Transverse colon (tissue), 4 donors: ENCODE measurements at regions not wholly inside any gene's neighbourhood (a gene's known extent, or its start where the extent isn't known, plus 50 kb on each side); places are given as distances from the start of the nearest gene placed in this dataset.

Experiments
- DNase-seq: peaks from one replicate; pipeline ENCODE4 v3.0.0-alpha.2; 2019
- H3K27ac ChIP-seq, 4 donors: fragments of 200-600 bp; sonication (generic); 2 replicates each; pipeline ENCODE4 v1.5.1; 2016 to 2018; ENCODE audit warnings: inconsistent platforms in 4 of 4
- H3K27me3 ChIP-seq: fragments of 200-600 bp; sonication (generic); 2 replicates; pipeline ENCODE4 v1.5.1; 2017; ENCODE audit warnings: inconsistent platforms
- H3K36me3 ChIP-seq, 4 donors: fragments of 200-600 bp; sonication (generic); 2 replicates each; pipeline ENCODE4 v1.5.1; 2017 to 2019; ENCODE audit warnings: inconsistent platforms in 4 of 4
- H3K4me1 ChIP-seq, 4 donors: fragments of 200-600 bp; sonication (generic); 2 replicates each; pipeline ENCODE4 v1.5.1; 2017 to 2020; ENCODE audit warnings: inconsistent platforms in 4 of 4
- H3K4me3 ChIP-seq, 4 donors: fragments of 200-600 bp; sonication (generic); 1 replicate in 1 of 4; 2 replicates in 3 of 4; pipeline versions ENCODE4 v1.5.1 to v1.6.1; 2017 to 2019; ENCODE audit warnings: inconsistent platforms in 4 of 4
- H3K9me3 ChIP-seq, 2 donors: fragments of 200-600 bp; sonication (generic); 2 replicates each; pipeline ENCODE4 v1.5.1; 2017 to 2019; ENCODE audit warnings: inconsistent platforms in 2 of 2
- EP300 ChIP-seq: sonication (generic); formaldehyde crosslinking; IDR thresholded peaks from one replicate; pipeline ENCODE4 v1.6.1; 2017; ENCODE audit warnings: antibody characterized with exemption, low read depth
- POLR2A ChIP-seq: fragments of 450-650 bp; IDR thresholded peaks from one replicate; pipeline ENCODE4 v1.6.1; 2016; ENCODE audit warnings: antibody characterized with exemption, mild to moderate bottlenecking, moderate library complexity
- POLR2AphosphoS5 ChIP-seq, 3 donors: sonication (generic); formaldehyde crosslinking; IDR thresholded peaks; one replicate each; pipeline ENCODE4 v1.6.1; 2016; ENCODE audit warnings: antibody characterized with exemption in 3 of 3
- WGBS, 2 donors: methylation state at CpG; one replicate each; pipeline ENCODE4 v1.1.5; 2018; ENCODE audit warnings: low coverage in 1 of 2; 5-methylcytosine and 5-hydroxymethylcytosine counted together
- in situ Hi-C, 4 donors: fragments of 200-750 bp; cut with MboI; loops; one replicate each; pipeline versions ENCODE4 v1.15.0 to v1.15.1; 2017; ENCODE audit warnings: low sequenced_read_pairs in 3 of 4, low pct_ligation_motif_present in 1 of 4, low pct_unique_long_range_greater_than_20kb in 1 of 4
- intact Hi-C: fragments of 100-400 bp; cut with DNase I; formaldehyde crosslinking; loops from one replicate; pipeline ENCODE4 v1.15.1; 2023; ENCODE audit warnings: low total_unique reads
- TF ChIP-seq, protein P1 (sequence below), 5 experiments: fragments of 200-600 bp in 3 of 5; fragments of 450-650 bp in 2 of 5; sonication (generic) in 3 of 5; IDR thresholded peaks; 1 replicate in 2 of 5; 2 replicates in 3 of 5; pipeline ENCODE4 v1.5.1; 2016 to 2017; ENCODE audit warnings: antibody characterized with exemption in 5 of 5, inconsistent platforms in 3 of 5, mild to moderate bottlenecking in 2 of 5, moderate library complexity in 1 of 5

DNA sequence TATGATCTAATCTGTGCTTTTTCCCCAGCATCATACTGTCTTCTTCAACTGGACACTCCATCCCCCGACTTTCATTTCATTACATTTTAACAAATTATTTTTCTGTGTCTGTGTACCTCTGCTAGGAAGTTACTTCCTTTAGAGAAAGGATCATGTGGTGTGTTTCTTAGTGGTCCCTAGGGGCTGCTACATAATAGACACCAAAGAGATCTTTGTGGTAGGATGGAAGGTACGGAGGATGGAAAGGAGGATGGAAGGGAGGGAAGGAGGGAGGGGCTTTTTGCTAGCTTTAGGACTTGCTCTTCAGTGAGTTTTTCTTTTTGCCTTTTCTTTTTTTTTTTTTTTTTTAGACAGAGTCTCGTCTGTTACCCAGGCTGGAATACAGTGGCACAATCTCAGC, 95.7 kb downstream of the TNFAIP3 start:
- H3K27me3 ChIP-seq, result no peaks in the 10 kb centered on the region
- no peaks in the 10 kb centered on the region for H3K9me3 ChIP-seq
- no peaks in the 10 kb centered on the region for H3K36me3 ChIP-seq
- TF ChIP-seq, protein P1, sequence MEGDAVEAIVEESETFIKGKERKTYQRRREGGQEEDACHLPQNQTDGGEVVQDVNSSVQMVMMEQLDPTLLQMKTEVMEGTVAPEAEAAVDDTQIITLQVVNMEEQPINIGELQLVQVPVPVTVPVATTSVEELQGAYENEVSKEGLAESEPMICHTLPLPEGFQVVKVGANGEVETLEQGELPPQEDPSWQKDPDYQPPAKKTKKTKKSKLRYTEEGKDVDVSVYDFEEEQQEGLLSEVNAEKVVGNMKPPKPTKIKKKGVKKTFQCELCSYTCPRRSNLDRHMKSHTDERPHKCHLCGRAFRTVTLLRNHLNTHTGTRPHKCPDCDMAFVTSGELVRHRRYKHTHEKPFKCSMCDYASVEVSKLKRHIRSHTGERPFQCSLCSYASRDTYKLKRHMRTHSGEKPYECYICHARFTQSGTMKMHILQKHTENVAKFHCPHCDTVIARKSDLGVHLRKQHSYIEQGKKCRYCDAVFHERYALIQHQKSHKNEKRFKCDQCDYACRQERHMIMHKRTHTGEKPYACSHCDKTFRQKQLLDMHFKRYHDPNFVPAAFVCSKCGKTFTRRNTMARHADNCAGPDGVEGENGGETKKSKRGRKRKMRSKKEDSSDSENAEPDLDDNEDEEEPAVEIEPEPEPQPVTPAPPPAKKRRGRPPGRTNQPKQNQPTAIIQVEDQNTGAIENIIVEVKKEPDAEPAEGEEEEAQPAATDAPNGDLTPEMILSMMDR (IDR thresholded peaks at IDR 0.05), result no peak
- TF ChIP-seq POLR2AphosphoS5 (IDR thresholded peaks at IDR 0.05) (no peak), POLR2A (no peak), EP300 (no peak)
- in situ Hi-C loops (no loop called here), intact Hi-C loops (no loop called here)
- WGBS, 2 donors, result 88 to 91% methylated on average over 2 to 3 of the region's 3 CpGs
- H3K27ac ChIP-seq, result no peak overlapping the region
- H3K4me3 ChIP-seq, result no peak overlapping the region
- H3K4me1 ChIP-seq, result no peaks in the 10 kb centered on the region
- DNase-seq, result no peak

DNA sequence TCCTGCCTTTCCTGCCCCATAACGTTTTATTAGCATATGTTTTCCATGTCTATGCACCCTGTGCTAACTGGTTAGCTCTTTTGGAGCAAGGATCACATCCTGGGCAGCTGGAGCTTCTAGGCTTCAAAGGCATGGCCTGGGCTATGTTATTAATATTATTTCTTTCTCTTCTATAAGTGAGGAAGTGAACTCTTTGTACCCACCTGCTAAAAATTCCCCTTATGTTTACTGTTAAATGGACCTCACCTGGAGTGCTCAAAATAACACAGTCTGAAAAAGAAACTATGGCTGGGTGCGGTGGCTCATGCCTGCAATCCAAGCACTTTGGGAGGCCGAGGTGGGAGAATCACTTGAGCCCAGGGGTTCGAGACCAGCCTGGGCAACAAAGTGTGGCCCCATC, 97.8 kb downstream of the TNFAIP3 start:
- in situ Hi-C loops, result no loop called here
- intact Hi-C loops, result no loop called here
- TF ChIP-seq POLR2A, result no peak
- TF ChIP-seq, protein P1 (IDR thresholded peaks at IDR 0.05), result no peak
- TF ChIP-seq POLR2AphosphoS5 (IDR thresholded peaks at IDR 0.05), result no peak
- TF ChIP-seq EP300, result no peak
- DNase-seq, result no peak
- WGBS, 2 donors, result 50 to 68% methylated on average over 4 of the region's 4 CpGs
- Histone ChIP-seq H3K9me3 (no peaks in the 10 kb centered on the region), H3K27ac (no peak overlapping the region), H3K4me1 (no peaks in the 10 kb centered on the region), H3K36me3 (no peaks in the 10 kb centered on the region), H3K27me3 (no peaks in the 10 kb centered on the region), H3K4me3 (no peak overlapping the region)

DNA sequence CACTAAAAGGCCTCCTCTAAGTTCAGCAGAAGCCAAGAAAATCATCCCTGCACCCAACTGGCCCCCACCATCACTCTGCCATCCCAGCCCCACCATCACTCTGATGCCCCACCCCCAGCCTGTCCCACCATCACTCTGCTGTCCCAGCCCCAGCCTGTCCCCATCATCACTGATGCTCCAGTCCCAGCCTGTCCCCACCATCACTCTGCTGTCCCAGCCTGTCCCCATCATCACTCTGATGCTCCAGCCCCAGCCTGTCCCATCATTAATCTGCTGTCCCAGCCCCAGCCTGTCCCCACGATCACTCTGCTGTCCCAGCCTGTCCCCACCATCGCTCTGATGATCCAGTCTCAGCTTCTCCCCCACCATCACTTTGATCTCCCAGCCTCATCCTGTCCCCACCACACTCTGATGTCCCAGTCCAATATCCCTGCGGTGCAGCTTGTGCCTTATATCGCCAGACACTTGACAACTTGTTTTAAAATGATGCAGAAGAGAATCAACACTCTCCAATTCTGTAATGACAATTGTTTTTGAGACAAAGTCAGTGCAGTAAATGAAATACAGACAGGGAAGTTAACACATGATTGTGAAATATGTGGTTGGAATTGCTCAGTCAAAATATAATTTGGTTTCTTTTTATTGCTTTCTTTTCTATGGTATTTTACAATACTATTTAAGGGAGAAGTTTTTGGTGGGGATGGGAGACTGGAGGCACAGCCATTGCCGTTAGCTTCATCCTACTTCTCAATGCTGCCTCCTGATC, 100.8 kb downstream of the TNFAIP3 start:
- no peak overlapping the region for H3K4me3 ChIP-seq
- H3K4me1 ChIP-seq, result no peaks in the 10 kb centered on the region
- H3K27me3 ChIP-seq, result no peaks in the 10 kb centered on the region
- intact Hi-C loops (no loop called here), in situ Hi-C loops (no loop called here)
- WGBS, 2 donors, result 82 to 88% methylated on average over 5 of the region's 5 CpGs
- no peaks in the 10 kb centered on the region for H3K36me3 ChIP-seq
- no peak for DNase-seq
- H3K9me3 ChIP-seq, result no peaks in the 10 kb centered on the region
- TF ChIP-seq POLR2AphosphoS5 (IDR thresholded peaks at IDR 0.05) (no peak), POLR2A (no peak), EP300 (no peak)
- TF ChIP-seq, protein P1 (IDR thresholded peaks at IDR 0.05), result no peak
- H3K27ac ChIP-seq, result no peak overlapping the region

DNA sequence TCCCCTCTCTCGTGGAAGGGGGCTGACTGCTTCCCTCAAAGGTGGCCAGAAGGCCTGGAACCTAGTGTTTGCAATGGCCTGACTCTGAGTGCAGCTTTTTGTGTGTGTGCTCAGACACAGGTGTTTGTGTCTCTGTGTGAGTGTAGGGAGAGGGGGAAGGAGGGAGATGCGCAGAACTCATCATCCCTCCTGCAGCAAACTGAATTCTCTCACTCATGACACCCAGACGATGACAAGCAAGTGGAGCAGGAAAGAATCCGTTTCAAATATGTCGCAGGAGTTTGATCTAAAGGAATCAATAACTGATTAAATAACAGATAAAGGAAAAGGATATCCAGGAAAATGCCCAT, 101.4 kb downstream of the TNFAIP3 start:
- WGBS, 2 donors, result 76 to 90% methylated on average over 4 to 5 of the region's 5 CpGs
- H3K27me3 ChIP-seq, result no peaks in the 10 kb centered on the region
- no peak overlapping the region for H3K4me3 ChIP-seq
- no peak for DNase-seq
- no peaks in the 10 kb centered on the region for H3K4me1 ChIP-seq
- intact Hi-C loops, result no loop called here
- in situ Hi-C loops, result no loop called here
- H3K27ac ChIP-seq, result no peak overlapping the region
- no peaks in the 10 kb centered on the region for H3K36me3 ChIP-seq
- TF ChIP-seq POLR2AphosphoS5 (IDR thresholded peaks at IDR 0.05) (no peak), EP300 (no peak), POLR2A (no peak)
- TF ChIP-seq, protein P1 (IDR thresholded peaks at IDR 0.05), result no peak
- no peaks in the 10 kb centered on the region for H3K9me3 ChIP-seq
